AG09309 (cell line): ENCODE measurements at regions not wholly inside any gene's neighbourhood (a gene's known extent, or its start where the extent isn't known, plus 50 kb on each side); places are given as distances from the start of the nearest gene placed in this dataset.

Experiments
- DNase-seq: peaks from one replicate; pipeline ENCODE4 v3.0.0-alpha.2; 2010; ENCODE audit warnings: low read depth
- H3K4me3 ChIP-seq: 2 replicates; pipeline ENCODE4 v1.5.1; 2011; ENCODE audit warnings: mild to moderate bottlenecking, low read depth, low read length, moderate library complexity; ENCODE audit not compliant: control insufficient read depth
- CTCF ChIP-seq: IDR thresholded peaks from 2 replicates; pipeline ENCODE4 v1.5.1; 2011; ENCODE audit warnings: mild to moderate bottlenecking, low read depth, low read length, inconsistent platforms; ENCODE audit not compliant: insufficient read depth, control insufficient read depth; ENCODE audit errors: missing control alignments

- TF ChIP-seq CTCF, result no peak
- no peak for DNase-seq
- no peak overlapping the region for H3K4me3 ChIP-seq
Measured at GRCh38 chr3:22606461-22606860, 596.7 kb upstream of the UBE2E2 start.

GRCh38 chr3:22606938-22607337, 596.2 kb upstream of the UBE2E2 start:
- no peak for DNase-seq
- TF ChIP-seq CTCF, result no peak
- H3K4me3 ChIP-seq, result no peak overlapping the region

GRCh38 chr3:22608093-22608492, 595.0 kb upstream of the UBE2E2 start:
- H3K4me3 ChIP-seq, result no peak overlapping the region
- DNase-seq, result no peak
- TF ChIP-seq CTCF, result no peak

- no peak for DNase-seq
- H3K4me3 ChIP-seq, result no peak overlapping the region
- TF ChIP-seq CTCF, result no peak
Measured at GRCh38 chr3:22608721-22609120, 594.4 kb upstream of the UBE2E2 start.

- H3K4me3 ChIP-seq, result no peak overlapping the region
- TF ChIP-seq CTCF, result no peak
- DNase-seq, result no peak
Measured at GRCh38 chr3:22609139-22609538, 594.0 kb upstream of the UBE2E2 start.

- TF ChIP-seq CTCF, result no peak
- no peak for DNase-seq
- H3K4me3 ChIP-seq, result no peak overlapping the region
Measured at GRCh38 chr3:22612927-22613326, 590.2 kb upstream of the UBE2E2 start.

GRCh38 chr3:22615790-22616189, 587.3 kb upstream of the UBE2E2 start:
- no peak overlapping the region for H3K4me3 ChIP-seq
- no peak for DNase-seq
- TF ChIP-seq CTCF, result no peak
